ENCODE measurements at regions not wholly inside any gene's neighbourhood (a gene's known extent, or its start where the extent isn't known, plus 50 kb on each side); places are given as distances from the start of the nearest gene placed in this dataset.

- H2BK5ac ChIP-seq (ENCODE audit: insufficient read length, low read length) = no peak overlapping the region
- H3K4me3 Mint-ChIP-seq = no peak overlapping the region
- peaks cover 5% of the 10 kb centered on the region; the same call in 1 of the 2 replicates for H3K27me3 Mint-ChIP-seq (ENCODE audit: low read depth)
- no peak overlapping the region for H3K56ac ChIP-seq (ENCODE audit: insufficient read length, low read depth, low read length)
- no peak overlapping the region for H2BK15ac ChIP-seq (ENCODE audit: low read depth, low read length)
- peaks cover 0 to 4% (median 0%) of the 10 kb centered on the region in 3 experiments; a peak in 3 of 7 replicates for H3K36me3 Mint-ChIP-seq (ENCODE audit: insufficient read depth in 1 of 3, low read depth in 3 of 3)
- H3K23ac ChIP-seq (ENCODE audit: insufficient read length, low read depth, low read length) = no peak overlapping the region
- H2AFZ ChIP-seq (ENCODE audit: low read length) = no peak overlapping the region
- H3K79me1 ChIP-seq (ENCODE audit: insufficient read depth, low read depth, low read length, poor library complexity, severe bottlenecking) = no peaks in the 10 kb centered on the region
- no peak overlapping the region for H3T11ph ChIP-seq (ENCODE audit: low read length)
- no peak overlapping the region for H2BK20ac ChIP-seq (ENCODE audit: low read depth, low read length, poor library complexity, severe bottlenecking)
- no peak overlapping the region for H3K27ac ChIP-seq (ENCODE audit: insufficient read length, low read depth, low read length)
- H3K4ac ChIP-seq (ENCODE audit: low read depth, low read length) = no peak overlapping the region
- H3K4me1 ChIP-seq (ENCODE audit: insufficient read depth, low read length) = no peaks in the 10 kb centered on the region
- peak overlapping the region in 1 of 3 experiments; percentile 74; a peak in 1 of 7 replicates for H3K27ac Mint-ChIP-seq
- H2BK120ac ChIP-seq (ENCODE audit: low read depth, low read length, poor library complexity, severe bottlenecking) = no peak overlapping the region
- H3K79me2 ChIP-seq (ENCODE audit: insufficient read depth, low read length) = no peaks in the 10 kb centered on the region
- no peak overlapping the region for H4K8ac ChIP-seq (replicated peaks; ENCODE audit: insufficient read length, low read depth, low read length)
- no peak overlapping the region for H3K18ac ChIP-seq (ENCODE audit: insufficient read length, low read depth, low read length)
- no peak for DNase-seq
- H4K5ac ChIP-seq (ENCODE audit: insufficient read length, low read depth, low read length) = no peak overlapping the region
- no peak overlapping the region for H3K14ac ChIP-seq (ENCODE audit: insufficient read depth, low read length)
- H3K4me2 ChIP-seq (ENCODE audit: insufficient read depth, insufficient read length, low read length) = no peak overlapping the region
- no peaks in the 10 kb centered on the region for H3K9me3 ChIP-seq (ENCODE audit: control insufficient read depth, low read depth, low read length)
- WGBS (ENCODE audit: extremely low coverage, insufficient read length, low lambda C conversion rate) = no CpG with 5 or more reads among the region's 2 CpGs
- H3K27me3 ChIP-seq (ENCODE audit: insufficient read depth, low read length) = no peaks in the 10 kb centered on the region
- H4K20me1 ChIP-seq (ENCODE audit: control insufficient read depth, insufficient read depth, insufficient read length) = no peaks in the 10 kb centered on the region
- no peak overlapping the region for H4K91ac ChIP-seq (ENCODE audit: insufficient read length, low read depth, low read length)
- no peaks in the 10 kb centered on the region for H3K23me2 ChIP-seq (ENCODE audit: insufficient read length, low read depth, low read length, poor library complexity, severe bottlenecking)
- no peak overlapping the region for H2AK5ac ChIP-seq (ENCODE audit: insufficient read length, low read length)
- H2BK12ac ChIP-seq (ENCODE audit: insufficient read length, low read depth, low read length) = no peak overlapping the region
- H3K9me3 Mint-ChIP-seq = peaks cover 3 to 5% of the 10 kb centered on the region in 2 experiments; a peak in 2 of 5 replicates
- TF ChIP-seq CTCF (conservative IDR thresholded peaks at IDR 0.05) = no peak
- H3K4me1 Mint-ChIP-seq = peaks cover 29 to 32% of the 10 kb centered on the region in 2 experiments
- no peak overlapping the region for H3K9ac ChIP-seq (ENCODE audit: extremely low read depth, insufficient read length, low read length)
Observed at GRCh38 chr9:75448955-75449354, 360.6 kb downstream of the OSTF1 start.

Measured in H9 (cell line).